C4-2B (cell line): ENCODE measurements at regions not wholly inside any gene's neighbourhood (a gene's known extent, or its start where the extent isn't known, plus 50 kb on each side); places are given as distances from the start of the nearest gene placed in this dataset.

Source experiments
- H3K27ac ChIP-seq: fragments of 450-650 bp; 2 replicates; pipeline ENCODE4 v1.5.1; 2017
- ZFX ChIP-seq: fragments of 450-650 bp; IDR thresholded peaks from 2 replicates; pipeline ENCODE4 v1.6.1; 2017
- TF ChIP-seq, protein P1 (sequence below): fragments of 450-650 bp; conservative IDR thresholded peaks from 2 replicates; pipeline ENCODE4 v1.5.1; 2017; ENCODE audit warnings: mild to moderate bottlenecking

DNA sequence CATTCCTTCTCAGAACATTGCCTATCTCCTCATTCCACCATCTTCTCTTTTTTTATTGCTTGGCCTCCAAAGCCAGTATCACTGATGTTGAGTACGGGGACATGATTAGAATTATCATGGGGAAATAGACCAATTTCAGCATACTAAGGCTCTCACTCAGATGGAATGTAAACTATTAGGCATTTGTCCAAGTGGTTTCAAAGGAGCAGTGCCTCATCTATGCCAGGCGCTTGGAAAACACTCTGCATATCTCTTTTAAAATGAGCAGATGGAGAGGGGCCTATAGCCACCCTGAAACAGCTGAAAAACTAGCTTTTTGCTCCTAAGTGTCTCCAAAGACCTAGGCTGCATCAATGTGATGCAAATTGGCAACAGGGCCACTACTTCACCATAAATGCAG lies 150.8 kb upstream of the DIPK2B start:
- no peak overlapping the region for H3K27ac ChIP-seq
- TF ChIP-seq, protein P1, sequence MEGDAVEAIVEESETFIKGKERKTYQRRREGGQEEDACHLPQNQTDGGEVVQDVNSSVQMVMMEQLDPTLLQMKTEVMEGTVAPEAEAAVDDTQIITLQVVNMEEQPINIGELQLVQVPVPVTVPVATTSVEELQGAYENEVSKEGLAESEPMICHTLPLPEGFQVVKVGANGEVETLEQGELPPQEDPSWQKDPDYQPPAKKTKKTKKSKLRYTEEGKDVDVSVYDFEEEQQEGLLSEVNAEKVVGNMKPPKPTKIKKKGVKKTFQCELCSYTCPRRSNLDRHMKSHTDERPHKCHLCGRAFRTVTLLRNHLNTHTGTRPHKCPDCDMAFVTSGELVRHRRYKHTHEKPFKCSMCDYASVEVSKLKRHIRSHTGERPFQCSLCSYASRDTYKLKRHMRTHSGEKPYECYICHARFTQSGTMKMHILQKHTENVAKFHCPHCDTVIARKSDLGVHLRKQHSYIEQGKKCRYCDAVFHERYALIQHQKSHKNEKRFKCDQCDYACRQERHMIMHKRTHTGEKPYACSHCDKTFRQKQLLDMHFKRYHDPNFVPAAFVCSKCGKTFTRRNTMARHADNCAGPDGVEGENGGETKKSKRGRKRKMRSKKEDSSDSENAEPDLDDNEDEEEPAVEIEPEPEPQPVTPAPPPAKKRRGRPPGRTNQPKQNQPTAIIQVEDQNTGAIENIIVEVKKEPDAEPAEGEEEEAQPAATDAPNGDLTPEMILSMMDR: no peak
- TF ChIP-seq ZFX: no peak

DNA sequence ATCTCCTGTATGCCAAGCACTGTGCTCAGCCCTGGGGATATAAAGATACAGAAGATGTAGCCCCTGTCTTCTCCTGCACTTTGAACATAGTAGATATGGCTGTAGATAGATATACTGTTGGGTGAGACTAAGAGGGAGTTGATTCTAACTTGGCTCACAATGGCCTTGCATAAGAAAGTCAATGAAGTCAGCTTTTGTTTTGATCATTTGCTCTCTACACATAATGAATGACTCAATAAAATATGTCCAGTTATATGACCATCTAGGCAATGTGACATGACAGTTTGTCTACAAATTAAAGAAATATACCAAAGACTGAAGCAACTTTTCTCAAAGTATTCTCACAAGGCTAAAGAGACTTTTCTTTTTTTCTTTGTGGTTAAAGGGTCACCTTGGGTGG lies 147.6 kb upstream of the DIPK2B start:
- no peak overlapping the region for H3K27ac ChIP-seq
- TF ChIP-seq ZFX: no peak
- TF ChIP-seq, protein P1: no peak

DNA sequence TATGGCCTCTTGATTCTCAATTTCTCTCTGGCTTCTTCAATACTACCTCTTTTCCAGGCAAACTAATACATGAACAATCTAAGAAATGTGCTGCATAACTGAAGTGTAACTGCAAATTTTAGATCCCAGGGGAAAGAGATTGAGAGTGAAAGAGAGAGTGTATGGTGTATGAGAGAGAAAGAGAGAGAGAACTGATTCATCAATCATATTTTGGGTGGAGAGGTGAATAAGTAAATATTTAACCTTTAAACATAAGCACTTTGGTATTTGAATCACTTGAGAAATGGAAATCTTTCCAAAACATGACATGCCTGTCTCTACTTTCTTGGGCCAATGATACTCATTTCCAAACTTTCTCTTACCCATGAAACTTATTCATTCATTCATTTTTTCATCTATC lies 147.2 kb upstream of the DIPK2B start:
- H3K27ac ChIP-seq: no peak overlapping the region
- no peak for TF ChIP-seq ZFX
- TF ChIP-seq, protein P1: no peak

DNA sequence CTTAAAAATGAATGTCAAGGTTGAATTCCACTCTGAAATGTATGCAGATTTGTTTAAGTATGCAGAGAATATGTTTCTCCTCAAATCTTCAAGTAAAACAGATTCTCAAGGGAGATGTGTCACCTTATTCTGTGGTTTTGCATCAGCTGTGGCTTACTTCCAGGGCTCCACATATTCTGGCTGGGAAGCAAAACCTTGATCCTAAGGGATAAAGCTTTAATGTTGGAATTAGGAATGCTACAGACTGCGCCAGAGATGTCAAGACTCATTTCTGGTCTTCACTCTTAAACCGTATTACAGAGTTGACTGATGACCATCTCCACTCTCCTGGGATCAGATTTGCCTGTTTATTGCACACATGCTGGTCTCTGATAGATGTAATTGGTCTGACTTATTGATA lies 143.9 kb upstream of the DIPK2B start:
- H3K27ac ChIP-seq: no peak overlapping the region
- TF ChIP-seq ZFX: no peak
- TF ChIP-seq, protein P1: no peak

DNA sequence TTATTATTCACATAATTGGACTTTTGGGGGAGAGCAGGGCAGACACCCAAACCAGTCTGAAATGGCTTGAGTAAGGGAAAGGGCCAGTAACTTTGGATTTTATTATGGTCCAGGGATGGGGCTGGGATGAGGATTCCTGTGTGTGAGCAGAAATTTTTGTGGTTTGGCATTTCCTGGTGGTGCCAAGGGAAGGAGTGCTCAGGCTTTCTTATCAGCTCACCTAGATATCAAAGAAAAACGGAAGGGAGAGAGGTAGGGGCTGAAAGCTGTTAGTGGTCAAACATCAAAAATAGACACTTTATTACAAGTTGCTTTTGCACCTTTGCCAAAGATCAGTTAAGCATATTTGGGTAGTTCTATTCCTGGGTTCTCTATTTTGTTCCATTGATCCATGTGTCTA lies 128.5 kb upstream of the DIPK2B start:
- H3K27ac ChIP-seq: no peak overlapping the region
- TF ChIP-seq, protein P1: no peak
- no peak for TF ChIP-seq ZFX

DNA sequence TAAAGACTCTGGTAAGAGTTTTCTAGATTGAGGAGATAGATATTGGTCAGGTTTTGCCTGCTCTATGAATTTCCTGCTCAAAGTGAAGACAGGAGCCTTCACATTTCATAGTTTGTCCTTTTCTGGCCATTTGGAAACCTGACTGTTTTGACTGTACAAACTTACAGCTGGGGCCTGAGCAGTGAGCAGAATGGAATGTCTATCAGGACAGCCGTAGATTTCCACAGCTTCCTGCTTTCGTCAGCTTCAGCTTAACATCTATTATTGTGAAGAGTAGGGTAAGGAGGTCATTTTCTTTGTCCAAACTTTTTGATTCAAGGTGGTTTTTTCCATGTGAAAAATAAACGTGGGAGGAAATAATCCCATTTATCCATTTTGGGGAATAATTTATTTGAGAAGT lies 124.3 kb upstream of the DIPK2B start:
- TF ChIP-seq, protein P1: no peak
- no peak for TF ChIP-seq ZFX
- H3K27ac ChIP-seq: no peak overlapping the region

DNA sequence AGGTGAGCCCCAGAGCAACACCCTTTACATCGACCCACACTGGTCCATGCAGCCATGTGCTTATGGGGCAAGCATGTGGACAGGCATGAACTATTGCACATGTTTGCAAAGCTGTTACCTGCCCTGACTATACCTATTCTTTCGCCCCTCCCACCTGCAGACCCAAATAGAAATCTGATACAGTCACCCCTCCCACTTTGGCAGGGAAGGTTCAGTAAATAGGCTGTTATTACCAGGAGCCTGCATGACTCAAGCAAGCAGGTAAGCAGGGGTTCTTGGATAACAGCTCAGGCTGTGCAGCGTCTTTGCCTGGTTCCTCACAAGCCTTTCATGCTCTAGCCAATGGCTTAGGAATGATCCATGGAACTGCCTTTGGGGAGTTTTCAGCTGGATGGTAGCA lies 122.7 kb upstream of the DIPK2B start:
- TF ChIP-seq ZFX: no peak
- TF ChIP-seq, protein P1: no peak

More for the DNA sequence above, 122.7 kb upstream of the DIPK2B start:
- no peak overlapping the region; the same call in 1 of the 2 replicates for H3K27ac ChIP-seq
